ENCODE measurements at regions not wholly inside any gene's neighbourhood (a gene's known extent, or its start where the extent isn't known, plus 50 kb on each side); places are given as distances from the start of the nearest gene placed in this dataset.

- no peak for DNase-seq (ENCODE audit: low spot score)
- H3K36me3 ChIP-seq (replicated peaks in 1 of 2; ENCODE audit: control insufficient read depth in 1 of 2, insufficient read depth in 2 of 2, low read length in 2 of 2): no peaks in the 10 kb centered on the region
- no peak overlapping the region for H3K9ac ChIP-seq (ENCODE audit: insufficient read depth, low read depth, low read length)
- CTCF ChIA-PET (ENCODE audit: low intra/inter-chr PET ratio, low total read pairs): no interaction called here
- H3K27ac ChIP-seq (ENCODE audit: extremely low read length, insufficient read depth, low read length): no peak overlapping the region
- no peak overlapping the region for H3K4me3 ChIP-seq (replicated peaks in 1 of 3; ENCODE audit: insufficient read depth in 1 of 3, low read depth in 2 of 3, low read length in 3 of 3)
- intact Hi-C loops (cut with micrococcal nuclease; ENCODE audit: unreplicated experiment) (no loop called here), in situ Hi-C loops (cut with HindIII; ENCODE audit: extremely low pct_ligation_motif_present, low pct_unique_long_range_greater_than_20kb) (no loop called here)
- BruUV-seq (replicated peaks): no TSS peak
- no peaks in the 10 kb centered on the region for H3K79me2 ChIP-seq (ENCODE audit: insufficient read depth, low read length)
- H3K27me3 ChIP-seq (ENCODE audit: control insufficient read depth in 1 of 2, insufficient read depth in 2 of 2, low read length in 2 of 2): no peaks in the 10 kb centered on the region
- POLR2A ChIA-PET: no interaction called here
- H4K20me1 ChIP-seq (ENCODE audit: insufficient read depth, low read length): no peaks in the 10 kb centered on the region
- ATAC-seq: no peak
- no peak for FAIRE-seq
- no peak for TF ChIP-seq RXRA (CRISPR knock-in tag; IDR thresholded peaks at IDR 0.05)
- no peak for TF ChIP-seq POLR2AphosphoS5 (IDR thresholded peaks at IDR 0.05; ENCODE audit: low read depth, low read length)
- TF ChIP-seq CENPT (CRISPR knock-in tag; IDR thresholded peaks at IDR 0.05; ENCODE audit: low read depth): no peak
- TF ChIP-seq, protein P1, sequence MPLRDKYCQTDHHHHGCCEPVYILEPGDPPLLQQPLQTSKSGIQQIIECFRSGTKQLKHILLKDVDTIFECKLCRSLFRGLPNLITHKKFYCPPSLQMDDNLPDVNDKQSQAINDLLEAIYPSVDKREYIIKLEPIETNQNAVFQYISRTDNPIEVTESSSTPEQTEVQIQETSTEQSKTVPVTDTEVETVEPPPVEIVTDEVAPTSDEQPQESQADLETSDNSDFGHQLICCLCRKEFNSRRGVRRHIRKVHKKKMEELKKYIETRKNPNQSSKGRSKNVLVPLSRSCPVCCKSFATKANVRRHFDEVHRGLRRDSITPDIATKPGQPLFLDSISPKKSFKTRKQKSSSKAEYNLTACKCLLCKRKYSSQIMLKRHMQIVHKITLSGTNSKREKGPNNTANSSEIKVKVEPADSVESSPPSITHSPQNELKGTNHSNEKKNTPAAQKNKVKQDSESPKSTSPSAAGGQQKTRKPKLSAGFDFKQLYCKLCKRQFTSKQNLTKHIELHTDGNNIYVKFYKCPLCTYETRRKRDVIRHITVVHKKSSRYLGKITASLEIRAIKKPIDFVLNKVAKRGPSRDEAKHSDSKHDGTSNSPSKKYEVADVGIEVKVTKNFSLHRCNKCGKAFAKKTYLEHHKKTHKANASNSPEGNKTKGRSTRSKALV (CRISPR knock-in tag; IDR thresholded peaks at IDR 0.05): no peak
- TF ChIP-seq SRSF4 (IDR thresholded peaks at IDR 0.05; ENCODE audit: low read depth, low read length, poor library complexity, severe bottlenecking): no peak
- TF ChIP-seq RXRB (CRISPR knock-in tag; IDR thresholded peaks at IDR 0.05; ENCODE audit: borderline replicate concordance): no peak
- no peak for TF ChIP-seq NFKB2 (CRISPR knock-in tag; IDR thresholded peaks at IDR 0.05; ENCODE audit: borderline replicate concordance)
- no peak for TF ChIP-seq PHB2 (IDR thresholded peaks at IDR 0.05; ENCODE audit: partially characterized antibody)
- TF ChIP-seq ZBTB42 (CRISPR knock-in tag; IDR thresholded peaks at IDR 0.05): no peak
- TF ChIP-seq PRDM4 (CRISPR knock-in tag; IDR thresholded peaks at IDR 0.05; ENCODE audit: borderline replicate concordance): no peak
- no peak for TF ChIP-seq HOXD1 (CRISPR knock-in tag; IDR thresholded peaks at IDR 0.05)
- no peak for TF ChIP-seq MAX (IDR thresholded peaks at IDR 0.05)
- no peak for TF ChIP-seq RBM39 (IDR thresholded peaks at IDR 0.05; ENCODE audit: low read depth, low read length, poor library complexity, severe bottlenecking)
- H3K9me3 ChIP-seq (ENCODE audit: low read length): no peaks in the 10 kb centered on the region; the same call in 1 of the 2 replicates
- no peak overlapping the region for H2AFZ ChIP-seq (ENCODE audit: low read length)
- no peak overlapping the region for H3K4me2 ChIP-seq (ENCODE audit: low read depth, low read length)
- no peaks in the 10 kb centered on the region for H3K4me1 ChIP-seq (ENCODE audit: insufficient read depth, low read length)
Measured at GRCh38 chr7:4574851-4575250, 107.2 kb upstream of the FOXK1 start.

Data from HepG2 (cell line).